HepG2 (cell line): ENCODE measurements at regions not wholly inside any gene's neighbourhood (a gene's known extent, or its start where the extent isn't known, plus 50 kb on each side); places are given as distances from the start of the nearest gene placed in this dataset.

Source experiments
- ATAC-seq: fragments of 200-7000 bp; cut with Tn5 transposase; 3 replicates; pipeline ENCODE4 v1.9.1; 2020; ENCODE audit warnings: mild to moderate bottlenecking, moderate library complexity
- BruUV-seq: library from RNA; stranded (reverse); fragments of 400-500 nt; replicated peaks from 2 replicates; lab custom pipeline; 2021; lab: Mats Ljungman, UMichigan
- CTCF ChIA-PET: fragments of 300-600 bp; formaldehyde crosslinking; extraction: SDS; loops from one replicate; lab custom pipeline; 2021; ENCODE audit warnings: low total read pairs, inconsistent platforms, low intra/inter-chr PET ratio; lab: Yijun Ruan, JAX
- POLR2A ChIA-PET: fragments of 350-600 bp; sonication (Branson Sonifier 250); formaldehyde crosslinking; loops from one replicate; lab custom pipeline; 2020; ENCODE audit warnings: antibody characterized with exemption, inconsistent platforms; lab: Yijun Ruan, JAX
- DNase-seq: peaks from one replicate; pipeline ENCODE4 v3.0.0-alpha.2; 2015; ENCODE audit warnings: low spot score
- FAIRE-seq: peaks from 3 replicates; lab custom pipeline; 2011; peaks lifted over from hg19 to GRCh38; lab: Jason Lieb, UNC
- H2AFZ ChIP-seq: one replicate; pipeline ENCODE4 v1.6.1; 2011; ENCODE audit warnings: low read length, inconsistent platforms
- H3K27ac ChIP-seq: fragments of 300-600 bp; 3 replicates; pipeline ENCODE4 v1.8.0; 2011; ENCODE audit warnings: mixed run types, mild to moderate bottlenecking, mixed read lengths, low read length, inconsistent platforms; ENCODE audit not compliant: insufficient read depth; ENCODE audit errors: extremely low read length
- H3K27me3 ChIP-seq, 2 experiments: fragments of 200-600 bp in 1 of 2; 2 replicates in 1 of 2; 3 replicates in 1 of 2; pipeline versions ENCODE4 v1.6.0 to v1.8.0; 2011; ENCODE audit warnings: low read length in 2 of 2, mild to moderate bottlenecking in 2 of 2, moderate library complexity in 2 of 2, inconsistent platforms in 1 of 2; ENCODE audit not compliant: insufficient read depth in 2 of 2, control insufficient read depth in 1 of 2
- H3K36me3 ChIP-seq, 2 experiments: fragments of 200-600 bp in 1 of 2; replicated peaks in 1 of 2; 2 replicates in 1 of 2; 3 replicates in 1 of 2; pipeline versions ENCODE4 v1.5.1 to v1.8.0; 2011; ENCODE audit warnings: low read length in 2 of 2, inconsistent platforms in 1 of 2; ENCODE audit not compliant: insufficient read depth in 2 of 2, control insufficient read depth in 1 of 2
- H3K4me1 ChIP-seq: 2 replicates; pipeline ENCODE4 v1.5.1; 2012; ENCODE audit warnings: low read length, inconsistent platforms; ENCODE audit not compliant: insufficient read depth
- H3K4me2 ChIP-seq: 2 replicates; pipeline ENCODE4 v1.6.0; 2011; ENCODE audit warnings: low read depth, low read length, inconsistent platforms
- H3K4me3 ChIP-seq, 3 experiments: fragments of 200-600 bp in 1 of 3; sonication (generic), shearing (Covaris generic) in 1 of 3; replicated peaks in 1 of 3; 2 replicates each; pipeline ENCODE4 v1.5.1; 2011 to 2016; ENCODE audit warnings: low read length in 3 of 3, inconsistent platforms in 2 of 3, low read depth in 2 of 3, mild to moderate bottlenecking in 2 of 3, control low read depth in 1 of 3, mixed read lengths in 1 of 3; ENCODE audit not compliant: insufficient read depth in 1 of 3
- H3K79me2 ChIP-seq: one replicate; pipeline ENCODE4 v1.6.1; 2011; ENCODE audit warnings: low read length, inconsistent platforms; ENCODE audit not compliant: insufficient read depth
- H3K9ac ChIP-seq: 2 replicates; pipeline ENCODE4 v1.6.0; 2011; ENCODE audit warnings: mild to moderate bottlenecking, low read depth, low read length, inconsistent platforms; ENCODE audit not compliant: insufficient read depth
- H3K9me3 ChIP-seq: 2 replicates; pipeline ENCODE4 v1.5.1; 2012; ENCODE audit warnings: mild to moderate bottlenecking, low read length
- H4K20me1 ChIP-seq: 2 replicates; pipeline ENCODE4 v1.6.0; 2011; ENCODE audit warnings: inconsistent platforms, mild to moderate bottlenecking, low read length, moderate library complexity; ENCODE audit not compliant: insufficient read depth
- CCDC6 ChIP-seq: sonication (generic); formaldehyde crosslinking; IDR thresholded peaks from 2 replicates; pipeline ENCODE4 v1.8.1; 2022; ENCODE audit warnings: mild to moderate bottlenecking, missing genetic modification reagents, moderate library complexity
- IRF2 ChIP-seq: IDR thresholded peaks from 2 replicates; pipeline ENCODE4 v1.6.1; 2018; ENCODE audit warnings: missing genetic modification reagents, missing compliant biosample characterization
- ZBED4 ChIP-seq: sonication (generic); formaldehyde crosslinking; IDR thresholded peaks from 2 replicates; pipeline ENCODE4 v1.4.0; 2020; ENCODE audit warnings: missing genetic modification reagents, borderline replicate concordance
- ZFP1 ChIP-seq: IDR thresholded peaks from 2 replicates; pipeline ENCODE4 v1.6.1; 2016
- ZNF75D ChIP-seq: sonication (generic); formaldehyde crosslinking; IDR thresholded peaks from 2 replicates; pipeline ENCODE4 v1.8.1; 2023; ENCODE audit warnings: missing genetic modification reagents, mild to moderate bottlenecking, borderline replicate concordance
- WGBS: methylation state at CpG from one replicate; pipeline ENCODE4 v1.1.6; 2017; ENCODE audit warnings: low lambda C conversion rate; 5-methylcytosine and 5-hydroxymethylcytosine counted together
- in situ Hi-C: cut with HindIII; loops from 2 replicates; pipeline ENCODE4 v1.10.0; 2017; ENCODE audit warnings: low pct_unique_long_range_greater_than_20kb; ENCODE audit not compliant: extremely low pct_ligation_motif_present
- intact Hi-C: fragments of 100-400 bp; cut with micrococcal nuclease; formaldehyde crosslinking; loops from one replicate; pipeline ENCODE4 v1.10.0; 2022; ENCODE audit not compliant: unreplicated experiment
- TF ChIP-seq, protein P1 (sequence below): sonication (generic); formaldehyde crosslinking; IDR thresholded peaks from 2 replicates; pipeline ENCODE4 v1.8.0; 2022; ENCODE audit warnings: mild to moderate bottlenecking, missing genetic modification reagents, borderline replicate concordance
- TF ChIP-seq, protein P2 (sequence below): sonication (generic); formaldehyde crosslinking; conservative IDR thresholded peaks from 2 replicates; pipeline ENCODE4 v1.8.1; 2023; ENCODE audit warnings: missing genetic modification reagents
- TF ChIP-seq, protein P3 (sequence below): sonication (generic); formaldehyde crosslinking; IDR thresholded peaks from 2 replicates; pipeline ENCODE4 v1.5.1; 2020; ENCODE audit warnings: missing genetic modification reagents, mild to moderate bottlenecking, borderline replicate concordance
- TF ChIP-seq, protein P4 (sequence below): sonication (generic); formaldehyde crosslinking; IDR thresholded peaks from 2 replicates; pipeline ENCODE4 v1.4.0; 2020; ENCODE audit warnings: missing genetic modification reagents

DNA sequence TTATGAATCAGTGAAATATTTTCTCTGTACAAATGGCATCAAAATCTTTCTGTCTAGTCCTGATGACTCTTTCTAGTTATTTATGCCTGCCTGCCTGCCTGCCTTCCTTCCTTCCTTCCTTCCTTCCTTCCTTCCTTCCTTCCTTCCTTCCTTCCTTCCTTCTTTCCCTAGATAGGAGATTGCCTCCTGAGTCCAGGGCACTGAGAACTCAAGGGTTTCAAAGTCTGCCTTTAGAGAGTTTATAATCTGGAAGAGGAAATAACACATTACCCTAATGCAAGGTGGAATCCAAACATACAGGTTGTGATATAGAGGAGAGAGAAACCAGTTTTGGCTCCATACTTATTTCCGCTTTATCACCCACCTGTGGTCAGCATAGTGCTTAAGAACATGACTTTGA lies 98.1 kb upstream of the SERPINE2 start:
- H3K27ac ChIP-seq, result no peak overlapping the region
- BruUV-seq, result no TSS peak
- intact Hi-C loops (no loop called here), in situ Hi-C loops (no loop called here)
- CTCF ChIA-PET, result no interaction called here
- no peak overlapping the region for H3K4me3 ChIP-seq
- ATAC-seq, result no peak
- H3K4me1 ChIP-seq, result peaks cover 7% of the 10 kb centered on the region; the same call in 1 of the 2 replicates
- 63% methylated on average over 1 of the region's 1 CpG for WGBS
- H4K20me1 ChIP-seq, result no peaks in the 10 kb centered on the region
- POLR2A ChIA-PET, result no interaction called here
- no peak overlapping the region for H3K4me2 ChIP-seq
- H3K9ac ChIP-seq, result no peak overlapping the region
- no peaks in the 10 kb centered on the region for H3K36me3 ChIP-seq
- peaks cover 4 to 41% of the 10 kb centered on the region in 2 experiments; a peak in 4 of 5 replicates for H3K27me3 ChIP-seq
- no peaks in the 10 kb centered on the region for H3K9me3 ChIP-seq
- no peaks in the 10 kb centered on the region for H3K79me2 ChIP-seq
- no peak overlapping the region for H2AFZ ChIP-seq
- DNase-seq, result no peak
- FAIRE-seq, result no peak
- TF ChIP-seq ZBED4 (no peak), IRF2 (CRISPR knock-in tag) (no peak), CCDC6 (CRISPR knock-in tag) (no peak), ZNF75D (CRISPR knock-in tag) (no peak), ZFP1 (CRISPR knock-in tag) (no peak)
- TF ChIP-seq, protein P1, sequence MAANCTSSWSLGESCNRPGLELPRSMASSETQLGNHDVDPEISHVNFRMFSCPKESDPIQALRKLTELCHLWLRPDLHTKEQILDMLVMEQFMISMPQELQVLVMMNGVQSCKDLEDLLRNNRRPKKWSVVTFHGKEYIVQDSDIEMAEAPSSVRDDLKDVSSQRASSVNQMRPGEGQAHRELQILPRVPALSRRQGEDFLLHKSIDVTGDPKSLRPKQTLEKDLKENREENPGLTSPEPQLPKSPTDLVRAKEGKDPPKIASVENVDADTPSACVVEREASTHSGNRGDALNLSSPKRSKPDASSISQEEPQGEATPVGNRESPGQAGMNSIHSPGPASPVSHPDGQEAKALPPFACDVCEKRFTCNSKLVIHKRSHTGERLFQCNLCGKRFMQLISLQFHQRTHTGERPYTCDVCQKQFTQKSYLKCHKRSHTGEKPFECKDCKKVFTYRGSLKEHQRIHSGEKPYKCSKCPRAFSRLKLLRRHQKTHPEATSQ (CRISPR knock-in tag), result no peak
- TF ChIP-seq, protein P2, sequence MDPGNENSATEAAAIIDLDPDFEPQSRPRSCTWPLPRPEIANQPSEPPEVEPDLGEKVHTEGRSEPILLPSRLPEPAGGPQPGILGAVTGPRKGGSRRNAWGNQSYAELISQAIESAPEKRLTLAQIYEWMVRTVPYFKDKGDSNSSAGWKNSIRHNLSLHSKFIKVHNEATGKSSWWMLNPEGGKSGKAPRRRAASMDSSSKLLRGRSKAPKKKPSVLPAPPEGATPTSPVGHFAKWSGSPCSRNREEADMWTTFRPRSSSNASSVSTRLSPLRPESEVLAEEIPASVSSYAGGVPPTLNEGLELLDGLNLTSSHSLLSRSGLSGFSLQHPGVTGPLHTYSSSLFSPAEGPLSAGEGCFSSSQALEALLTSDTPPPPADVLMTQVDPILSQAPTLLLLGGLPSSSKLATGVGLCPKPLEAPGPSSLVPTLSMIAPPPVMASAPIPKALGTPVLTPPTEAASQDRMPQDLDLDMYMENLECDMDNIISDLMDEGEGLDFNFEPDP, result no peak
- TF ChIP-seq, protein P3, sequence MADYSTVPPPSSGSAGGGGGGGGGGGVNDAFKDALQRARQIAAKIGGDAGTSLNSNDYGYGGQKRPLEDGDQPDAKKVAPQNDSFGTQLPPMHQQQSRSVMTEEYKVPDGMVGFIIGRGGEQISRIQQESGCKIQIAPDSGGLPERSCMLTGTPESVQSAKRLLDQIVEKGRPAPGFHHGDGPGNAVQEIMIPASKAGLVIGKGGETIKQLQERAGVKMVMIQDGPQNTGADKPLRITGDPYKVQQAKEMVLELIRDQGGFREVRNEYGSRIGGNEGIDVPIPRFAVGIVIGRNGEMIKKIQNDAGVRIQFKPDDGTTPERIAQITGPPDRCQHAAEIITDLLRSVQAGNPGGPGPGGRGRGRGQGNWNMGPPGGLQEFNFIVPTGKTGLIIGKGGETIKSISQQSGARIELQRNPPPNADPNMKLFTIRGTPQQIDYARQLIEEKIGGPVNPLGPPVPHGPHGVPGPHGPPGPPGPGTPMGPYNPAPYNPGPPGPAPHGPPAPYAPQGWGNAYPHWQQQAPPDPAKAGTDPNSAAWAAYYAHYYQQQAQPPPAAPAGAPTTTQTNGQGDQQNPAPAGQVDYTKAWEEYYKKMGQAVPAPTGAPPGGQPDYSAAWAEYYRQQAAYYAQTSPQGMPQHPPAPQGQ (CRISPR knock-in tag), result no peak
- TF ChIP-seq, protein P4, sequence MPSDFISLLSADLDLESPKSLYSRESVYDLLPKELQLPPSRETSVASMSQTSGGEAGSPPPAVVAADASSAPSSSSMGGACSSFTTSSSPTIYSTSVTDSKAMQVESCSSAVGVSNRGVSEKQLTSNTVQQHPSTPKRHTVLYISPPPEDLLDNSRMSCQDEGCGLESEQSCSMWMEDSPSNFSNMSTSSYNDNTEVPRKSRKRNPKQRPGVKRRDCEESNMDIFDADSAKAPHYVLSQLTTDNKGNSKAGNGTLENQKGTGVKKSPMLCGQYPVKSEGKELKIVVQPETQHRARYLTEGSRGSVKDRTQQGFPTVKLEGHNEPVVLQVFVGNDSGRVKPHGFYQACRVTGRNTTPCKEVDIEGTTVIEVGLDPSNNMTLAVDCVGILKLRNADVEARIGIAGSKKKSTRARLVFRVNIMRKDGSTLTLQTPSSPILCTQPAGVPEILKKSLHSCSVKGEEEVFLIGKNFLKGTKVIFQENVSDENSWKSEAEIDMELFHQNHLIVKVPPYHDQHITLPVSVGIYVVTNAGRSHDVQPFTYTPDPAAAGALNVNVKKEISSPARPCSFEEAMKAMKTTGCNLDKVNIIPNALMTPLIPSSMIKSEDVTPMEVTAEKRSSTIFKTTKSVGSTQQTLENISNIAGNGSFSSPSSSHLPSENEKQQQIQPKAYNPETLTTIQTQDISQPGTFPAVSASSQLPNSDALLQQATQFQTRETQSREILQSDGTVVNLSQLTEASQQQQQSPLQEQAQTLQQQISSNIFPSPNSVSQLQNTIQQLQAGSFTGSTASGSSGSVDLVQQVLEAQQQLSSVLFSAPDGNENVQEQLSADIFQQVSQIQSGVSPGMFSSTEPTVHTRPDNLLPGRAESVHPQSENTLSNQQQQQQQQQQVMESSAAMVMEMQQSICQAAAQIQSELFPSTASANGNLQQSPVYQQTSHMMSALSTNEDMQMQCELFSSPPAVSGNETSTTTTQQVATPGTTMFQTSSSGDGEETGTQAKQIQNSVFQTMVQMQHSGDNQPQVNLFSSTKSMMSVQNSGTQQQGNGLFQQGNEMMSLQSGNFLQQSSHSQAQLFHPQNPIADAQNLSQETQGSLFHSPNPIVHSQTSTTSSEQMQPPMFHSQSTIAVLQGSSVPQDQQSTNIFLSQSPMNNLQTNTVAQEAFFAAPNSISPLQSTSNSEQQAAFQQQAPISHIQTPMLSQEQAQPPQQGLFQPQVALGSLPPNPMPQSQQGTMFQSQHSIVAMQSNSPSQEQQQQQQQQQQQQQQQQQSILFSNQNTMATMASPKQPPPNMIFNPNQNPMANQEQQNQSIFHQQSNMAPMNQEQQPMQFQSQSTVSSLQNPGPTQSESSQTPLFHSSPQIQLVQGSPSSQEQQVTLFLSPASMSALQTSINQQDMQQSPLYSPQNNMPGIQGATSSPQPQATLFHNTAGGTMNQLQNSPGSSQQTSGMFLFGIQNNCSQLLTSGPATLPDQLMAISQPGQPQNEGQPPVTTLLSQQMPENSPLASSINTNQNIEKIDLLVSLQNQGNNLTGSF (CRISPR knock-in tag), result no peak
